Karpas-422 (cell line): ENCODE measurements at regions not wholly inside any gene's neighbourhood (a gene's known extent, or its start where the extent isn't known, plus 50 kb on each side); places are given as distances from the start of the nearest gene placed in this dataset.

ENCODE experiments used
- DNase-seq: peaks from one replicate; pipeline ENCODE4 v3.0.0-alpha.2; 2015
- H2AFZ ChIP-seq: fragments of 200-600 bp; sonication (generic); 2 replicates; pipeline ENCODE4 v1.6.1; 2014; ENCODE audit warnings: antibody characterized with exemption, low read length, mixed read lengths
- H3K27ac ChIP-seq: fragments of 200-600 bp; sonication (generic); 2 replicates; pipeline ENCODE4 v1.5.1; 2014; ENCODE audit warnings: mild to moderate bottlenecking, low read length, moderate library complexity
- H3K27me3 ChIP-seq: fragments of 200-600 bp; sonication (generic); 2 replicates; pipeline ENCODE4 v1.6.1; 2014; ENCODE audit warnings: low read length, mixed read lengths
- H3K36me3 ChIP-seq: fragments of 200-600 bp; sonication (generic); 2 replicates; pipeline ENCODE4 v1.6.1; 2014; ENCODE audit warnings: low read length, mixed read lengths; ENCODE audit not compliant: insufficient read depth
- H3K4me1 ChIP-seq: fragments of 200-600 bp; sonication (generic); 2 replicates; pipeline ENCODE4 v1.6.1; 2014; ENCODE audit warnings: mild to moderate bottlenecking, low read length, mixed read lengths
- H3K4me2 ChIP-seq: fragments of 200-600 bp; sonication (generic); 2 replicates; pipeline ENCODE4 v1.6.1; 2014; ENCODE audit warnings: low read length, low read depth, mild to moderate bottlenecking; ENCODE audit not compliant: poor library complexity, severe bottlenecking
- H3K4me3 ChIP-seq: fragments of 200-600 bp; sonication (generic); 2 replicates; pipeline ENCODE4 v1.5.1; 2014; ENCODE audit warnings: mild to moderate bottlenecking, antibody characterized with exemption, low read length, mixed read lengths
- H3K79me2 ChIP-seq: fragments of 200-600 bp; sonication (generic); 2 replicates; pipeline ENCODE4 v1.6.1; 2014; ENCODE audit warnings: mild to moderate bottlenecking, low read length, mixed read lengths
- H3K9ac ChIP-seq: fragments of 200-600 bp; sonication (generic); 2 replicates; pipeline ENCODE4 v1.6.0; 2014; ENCODE audit warnings: low read length
- H3K9me2 ChIP-seq: fragments of 200-600 bp; sonication (generic), shearing (Covaris generic); replicated peaks from 2 replicates; pipeline ENCODE4 v1.6.0; 2014; ENCODE audit warnings: mild to moderate bottlenecking, low read length, moderate library complexity; ENCODE audit not compliant: insufficient read depth
- H3K9me3 ChIP-seq: fragments of 300-700, 200-600 bp; sonication (generic); 2 replicates; pipeline ENCODE4 v1.6.1; 2014; ENCODE audit warnings: low read length, mixed read lengths
- H4K20me1 ChIP-seq: fragments of 200-600 bp; sonication (generic); 2 replicates; pipeline ENCODE4 v1.6.1; 2014; ENCODE audit warnings: mild to moderate bottlenecking, antibody characterized with exemption, low read length, low read depth; ENCODE audit not compliant: insufficient read depth

DNA sequence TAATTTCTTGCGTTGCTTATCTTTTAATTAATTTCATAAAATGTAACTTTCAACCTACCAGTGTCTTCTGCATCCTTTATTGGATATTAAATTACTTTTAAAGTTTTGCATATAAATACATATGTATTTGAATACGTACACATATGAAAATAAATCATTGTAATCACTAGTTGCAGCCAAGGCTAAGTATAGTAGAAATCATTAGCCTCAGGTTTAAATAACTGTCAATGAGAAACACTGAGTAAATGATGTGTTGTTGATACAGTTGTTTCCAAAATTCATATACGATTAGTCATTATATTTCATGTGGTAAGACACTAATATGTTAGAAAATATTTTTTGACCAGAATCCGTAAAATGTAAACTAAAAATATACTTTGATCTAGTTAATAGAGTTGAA lies 1267.1 kb upstream of the PCDH20 start:
- no peaks in the 10 kb centered on the region for H3K36me3 ChIP-seq
- no peaks in the 10 kb centered on the region for H3K9me3 ChIP-seq
- no peaks in the 10 kb centered on the region for H3K4me1 ChIP-seq
- no peaks in the 10 kb centered on the region for H4K20me1 ChIP-seq
- no peak overlapping the region for H3K4me3 ChIP-seq
- no peak overlapping the region for H3K9ac ChIP-seq
- H3K9me2 ChIP-seq: no peaks in the 10 kb centered on the region
- no peaks in the 10 kb centered on the region for H3K79me2 ChIP-seq
- DNase-seq: no peak
- no peak overlapping the region for H3K27ac ChIP-seq
- H2AFZ ChIP-seq: no peak overlapping the region
- no peaks in the 10 kb centered on the region for H3K27me3 ChIP-seq
- no peak overlapping the region for H3K4me2 ChIP-seq

DNA sequence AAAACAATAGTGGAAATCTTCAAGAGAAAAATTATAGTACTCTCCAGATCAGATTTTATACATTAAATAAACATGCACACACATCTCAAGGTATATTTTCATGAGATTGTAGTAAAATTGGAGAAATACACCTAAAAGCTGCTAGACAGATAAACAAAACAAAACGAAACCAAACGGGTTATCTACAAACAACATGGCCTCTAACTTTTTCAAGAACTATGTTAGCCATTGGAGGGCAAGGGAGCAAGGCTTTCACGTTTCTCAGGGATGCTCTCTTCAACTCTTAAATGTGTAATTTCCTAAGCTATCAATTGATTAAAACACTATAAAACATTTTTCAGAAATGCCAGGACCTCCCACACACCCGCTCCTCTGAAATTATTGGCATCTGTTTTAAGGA lies 1262.4 kb upstream of the PCDH20 start:
- no peaks in the 10 kb centered on the region for H3K27me3 ChIP-seq
- H3K4me2 ChIP-seq: peak overlapping the region; percentile 24
- H3K9me2 ChIP-seq: no peaks in the 10 kb centered on the region
- H3K9ac ChIP-seq: no peak overlapping the region
- H3K4me3 ChIP-seq: no peak overlapping the region
- no peaks in the 10 kb centered on the region for H3K4me1 ChIP-seq
- H3K27ac ChIP-seq: no peak overlapping the region
- H3K79me2 ChIP-seq: no peaks in the 10 kb centered on the region
- no peak for DNase-seq
- no peaks in the 10 kb centered on the region for H3K36me3 ChIP-seq
- no peaks in the 10 kb centered on the region for H3K9me3 ChIP-seq
- peak overlapping the region; percentile 84 for H2AFZ ChIP-seq
- H4K20me1 ChIP-seq: no peaks in the 10 kb centered on the region

DNA sequence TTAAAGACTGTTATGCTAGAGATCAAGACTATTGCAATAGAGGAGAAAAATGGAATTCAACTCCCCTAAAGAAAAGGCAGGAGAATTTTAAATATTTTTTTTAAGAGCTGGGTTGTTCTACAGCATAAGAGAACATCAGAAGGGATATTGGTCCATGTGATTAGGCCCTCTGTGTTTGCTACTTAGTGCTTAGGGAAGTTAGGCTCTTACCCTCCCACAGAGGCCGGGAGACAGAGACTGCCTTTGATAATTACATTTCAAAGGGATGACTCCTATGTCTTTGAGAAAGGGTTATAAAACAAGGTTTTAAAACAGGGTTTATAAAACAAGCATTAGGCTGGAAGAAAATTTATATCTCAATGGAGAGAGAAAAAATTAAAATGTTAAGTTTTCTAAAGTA lies 1248.1 kb upstream of the PCDH20 start:
- no peaks in the 10 kb centered on the region for H3K79me2 ChIP-seq
- no peaks in the 10 kb centered on the region for H3K36me3 ChIP-seq
- H3K4me3 ChIP-seq: no peak overlapping the region
- no peaks in the 10 kb centered on the region for H3K9me2 ChIP-seq
- no peaks in the 10 kb centered on the region for H4K20me1 ChIP-seq
- H3K27me3 ChIP-seq: no peaks in the 10 kb centered on the region
- no peaks in the 10 kb centered on the region for H3K9me3 ChIP-seq
- H3K4me1 ChIP-seq: no peaks in the 10 kb centered on the region
- H3K9ac ChIP-seq: no peak overlapping the region
- H3K4me2 ChIP-seq: no peak overlapping the region
- no peak overlapping the region for H3K27ac ChIP-seq
- 0 out of 2 replicates have a peak overlapping the region, but pooled peaks have one; percentile 67 for H2AFZ ChIP-seq
- DNase-seq: no peak

DNA sequence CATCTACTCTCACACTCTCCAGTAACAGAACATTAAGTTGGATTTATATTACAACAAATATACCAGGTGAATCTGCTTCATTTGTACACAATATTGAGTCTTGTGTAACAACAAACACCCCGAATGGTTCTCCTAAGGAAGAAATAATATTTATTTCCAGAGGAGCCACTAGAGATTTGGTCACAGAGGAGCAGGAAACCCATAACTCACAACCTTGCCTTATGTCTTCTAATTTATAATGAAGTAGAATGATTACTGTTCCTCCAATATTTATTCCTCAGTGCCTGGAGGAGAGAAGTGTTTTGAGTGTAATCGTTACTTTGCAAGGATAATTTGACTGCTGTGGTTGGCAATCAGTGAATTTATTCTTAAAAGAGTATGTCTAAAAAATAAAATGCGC lies 1243.7 kb upstream of the PCDH20 start:
- no peak overlapping the region for H3K9ac ChIP-seq

DNA sequence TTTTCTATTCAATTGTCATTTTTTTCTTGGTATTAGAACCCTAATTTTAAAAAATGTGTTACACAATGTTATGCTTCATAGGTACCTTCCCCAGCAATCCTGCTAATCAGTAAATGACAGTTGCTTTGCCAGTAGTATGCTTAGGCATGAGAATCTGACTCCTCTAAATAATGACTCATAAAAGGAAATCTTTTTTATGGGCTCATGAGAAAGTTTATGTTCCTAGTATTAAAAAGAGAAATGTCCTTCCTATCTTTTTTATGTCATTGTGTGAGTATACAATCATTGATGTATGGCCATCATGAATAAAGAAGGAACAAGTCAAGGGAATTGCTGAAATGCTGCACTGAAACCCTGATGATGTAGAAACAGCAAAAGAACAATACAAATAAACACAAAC lies 1237.7 kb upstream of the PCDH20 start:
- no peak overlapping the region for H3K4me2 ChIP-seq
- no peaks in the 10 kb centered on the region for H3K9me3 ChIP-seq
- no peaks in the 10 kb centered on the region for H3K36me3 ChIP-seq
- no peak for DNase-seq
- H3K9me2 ChIP-seq: no peaks in the 10 kb centered on the region
- H2AFZ ChIP-seq: no peak overlapping the region
- no peaks in the 10 kb centered on the region for H3K27me3 ChIP-seq
- H4K20me1 ChIP-seq: no peaks in the 10 kb centered on the region
- H3K4me3 ChIP-seq: no peak overlapping the region
- no peak overlapping the region for H3K9ac ChIP-seq
- H3K27ac ChIP-seq: no peak overlapping the region
- H3K4me1 ChIP-seq: no peaks in the 10 kb centered on the region
- no peaks in the 10 kb centered on the region for H3K79me2 ChIP-seq

More for the DNA sequence above, 1243.7 kb upstream of the PCDH20 start:
- H3K4me2 ChIP-seq: no peak overlapping the region
- no peaks in the 10 kb centered on the region for H3K9me2 ChIP-seq
- no peaks in the 10 kb centered on the region for H3K9me3 ChIP-seq
- no peaks in the 10 kb centered on the region for H4K20me1 ChIP-seq
- H3K79me2 ChIP-seq: no peaks in the 10 kb centered on the region
- H3K4me3 ChIP-seq: no peak overlapping the region
- no peak for DNase-seq
- no peaks in the 10 kb centered on the region for H3K27me3 ChIP-seq
- H3K4me1 ChIP-seq: no peaks in the 10 kb centered on the region
- no peak overlapping the region for H3K27ac ChIP-seq
- peak overlapping the region; percentile 21; the same call in 1 of the 2 replicates for H2AFZ ChIP-seq
- no peaks in the 10 kb centered on the region for H3K36me3 ChIP-seq

DNA sequence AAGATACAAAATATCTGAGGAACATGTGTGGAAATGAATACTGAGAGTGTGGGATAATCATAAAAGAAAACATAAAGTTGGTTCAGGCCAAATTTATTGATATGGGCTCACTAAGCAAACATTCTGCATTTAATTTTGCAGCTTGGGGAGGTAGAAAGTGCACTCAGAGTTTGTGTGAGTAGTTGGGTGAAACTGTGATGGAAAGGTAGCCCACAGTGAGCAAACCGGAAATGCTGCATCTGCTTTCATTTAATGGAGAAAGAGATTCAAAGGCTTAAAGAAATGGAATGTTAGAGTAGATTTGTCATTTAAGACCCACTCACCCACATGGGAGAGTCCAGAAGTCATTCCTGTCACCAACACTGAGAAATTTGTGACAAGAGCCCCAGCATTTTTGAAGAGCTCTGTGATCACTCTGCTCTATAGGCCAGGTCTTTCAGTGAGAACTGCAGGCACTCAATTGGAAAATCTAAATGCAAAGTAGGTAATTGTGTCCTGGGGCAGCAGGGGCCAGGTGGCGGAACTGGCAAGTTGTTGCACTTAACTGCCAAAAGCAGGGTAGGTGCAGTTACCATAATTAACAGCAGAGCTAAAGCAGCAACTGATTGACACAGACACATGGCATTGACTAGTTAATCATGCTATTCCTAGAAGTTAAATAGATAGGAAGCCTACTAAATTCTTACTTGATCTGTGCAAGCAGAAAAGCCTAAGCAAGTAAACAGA lies 1228.3 kb upstream of the PCDH20 start:
- no peaks in the 10 kb centered on the region for H4K20me1 ChIP-seq
- H3K4me1 ChIP-seq: peaks cover 16% of the 10 kb centered on the region
- H3K79me2 ChIP-seq: no peaks in the 10 kb centered on the region
- H3K9me2 ChIP-seq: no peaks in the 10 kb centered on the region
- H3K36me3 ChIP-seq: no peaks in the 10 kb centered on the region
- H2AFZ ChIP-seq: peak overlapping the region; percentile 51
- H3K9me3 ChIP-seq: no peaks in the 10 kb centered on the region; the same call in 1 of the 2 replicates
- peak overlapping the region; percentile 65 for H3K27ac ChIP-seq
- H3K27me3 ChIP-seq: no peaks in the 10 kb centered on the region
- no peak overlapping the region for H3K4me3 ChIP-seq
- no peak overlapping the region for H3K9ac ChIP-seq
- H3K4me2 ChIP-seq: peak overlapping the region; percentile 50
- peak; percentile 79 for DNase-seq

DNA sequence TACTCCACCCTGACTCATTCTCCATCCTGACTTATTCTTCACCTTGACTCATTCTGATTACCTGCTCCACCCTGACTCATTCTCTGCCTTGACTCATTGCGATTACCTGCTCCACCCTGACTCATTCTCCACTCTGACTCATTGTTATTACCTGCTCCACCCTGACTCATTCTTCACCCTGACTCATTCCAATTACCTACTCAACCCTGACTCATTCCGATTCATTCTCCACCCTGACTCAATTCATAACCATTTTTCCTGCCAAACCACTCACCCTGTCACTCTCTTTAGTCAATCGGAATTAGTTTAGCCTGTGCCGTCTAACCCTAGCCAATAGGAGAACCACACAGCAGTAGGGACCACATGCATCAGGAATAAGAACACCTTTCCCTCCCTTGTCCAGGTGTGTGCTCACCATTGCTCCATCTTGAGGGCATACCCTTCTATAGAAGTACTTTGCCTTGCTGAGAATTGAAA lies 1227.4 kb upstream of the PCDH20 start:
- H3K9me2 ChIP-seq: no peaks in the 10 kb centered on the region
- H2AFZ ChIP-seq: no peak overlapping the region
- no peak overlapping the region for H3K4me2 ChIP-seq
- no peaks in the 10 kb centered on the region for H3K36me3 ChIP-seq
- H3K9ac ChIP-seq: no peak overlapping the region
- no peak for DNase-seq
- no peaks in the 10 kb centered on the region for H3K79me2 ChIP-seq
- no peaks in the 10 kb centered on the region for H3K27me3 ChIP-seq
- H3K9me3 ChIP-seq: no peaks in the 10 kb centered on the region; the same call in 1 of the 2 replicates
- H3K4me3 ChIP-seq: no peak overlapping the region
- H3K4me1 ChIP-seq: peaks cover 16% of the 10 kb centered on the region
- H4K20me1 ChIP-seq: no peaks in the 10 kb centered on the region
- no peak overlapping the region for H3K27ac ChIP-seq

DNA sequence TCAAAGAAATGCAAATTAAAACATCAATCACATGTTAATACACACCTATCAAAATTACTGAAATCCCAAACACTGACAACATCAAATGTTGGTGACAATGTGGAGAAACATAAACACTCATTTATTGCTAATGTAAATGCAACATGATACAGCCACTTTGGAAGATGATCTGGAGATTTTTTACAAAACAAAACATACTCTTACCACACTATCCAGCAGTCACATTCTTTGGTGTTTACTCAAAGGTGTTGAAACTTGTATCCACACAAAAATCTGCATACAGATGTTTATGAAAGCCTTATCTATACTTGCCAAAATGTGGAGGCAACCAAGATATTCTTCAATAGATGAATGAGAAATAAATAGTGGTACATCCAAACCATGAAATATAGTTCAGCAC lies 1219.5 kb upstream of the PCDH20 start:
- no peaks in the 10 kb centered on the region for H3K27me3 ChIP-seq
- DNase-seq: no peak
- H3K4me1 ChIP-seq: peaks cover 6% of the 10 kb centered on the region
- no peak overlapping the region for H3K27ac ChIP-seq
- H3K4me3 ChIP-seq: no peak overlapping the region
- H3K9ac ChIP-seq: no peak overlapping the region
- H2AFZ ChIP-seq: no peak overlapping the region
- no peaks in the 10 kb centered on the region for H4K20me1 ChIP-seq
- 0 out of 2 replicates have a peak, but pooled peaks cover 5% of the 10 kb centered on the region for H3K9me3 ChIP-seq
- H3K79me2 ChIP-seq: no peaks in the 10 kb centered on the region
- H3K4me2 ChIP-seq: no peak overlapping the region
- no peaks in the 10 kb centered on the region for H3K36me3 ChIP-seq
- no peaks in the 10 kb centered on the region for H3K9me2 ChIP-seq
